Suprapubic skin (tissue), 4 donors: ENCODE measurements at regions not wholly inside any gene's neighbourhood (a gene's known extent, or its start where the extent isn't known, plus 50 kb on each side); places are given as distances from the start of the nearest gene placed in this dataset.

ENCODE experiments used
- EP300 ChIP-seq: sonication (generic); formaldehyde crosslinking; IDR thresholded peaks from one replicate; pipeline ENCODE4 v1.6.1; 2017; ENCODE audit warnings: antibody characterized with exemption
- POLR2A ChIP-seq, 2 donors: fragments of 450-650 bp; IDR thresholded peaks; one replicate each; pipeline ENCODE4 v1.6.1; 2017; ENCODE audit warnings: antibody characterized with exemption in 2 of 2, mild to moderate bottlenecking in 2 of 2, moderate library complexity in 2 of 2
- POLR2AphosphoS5 ChIP-seq, 3 donors: sonication (generic); formaldehyde crosslinking; IDR thresholded peaks; one replicate each; pipeline ENCODE4 v1.6.1; 2017; ENCODE audit warnings: antibody characterized with exemption in 3 of 3
- TF ChIP-seq, protein P1 (sequence below), 2 donors: fragments of 200-600 bp in 1 of 2; fragments of 450-650 bp in 1 of 2; sonication (generic) in 1 of 2; IDR thresholded peaks; one replicate each; pipeline ENCODE4 v1.5.1; 2016 to 2019; ENCODE audit warnings: antibody characterized with exemption in 2 of 2, mild to moderate bottlenecking in 1 of 2, moderate library complexity in 1 of 2

- no peak for TF ChIP-seq EP300
- TF ChIP-seq, protein P1, sequence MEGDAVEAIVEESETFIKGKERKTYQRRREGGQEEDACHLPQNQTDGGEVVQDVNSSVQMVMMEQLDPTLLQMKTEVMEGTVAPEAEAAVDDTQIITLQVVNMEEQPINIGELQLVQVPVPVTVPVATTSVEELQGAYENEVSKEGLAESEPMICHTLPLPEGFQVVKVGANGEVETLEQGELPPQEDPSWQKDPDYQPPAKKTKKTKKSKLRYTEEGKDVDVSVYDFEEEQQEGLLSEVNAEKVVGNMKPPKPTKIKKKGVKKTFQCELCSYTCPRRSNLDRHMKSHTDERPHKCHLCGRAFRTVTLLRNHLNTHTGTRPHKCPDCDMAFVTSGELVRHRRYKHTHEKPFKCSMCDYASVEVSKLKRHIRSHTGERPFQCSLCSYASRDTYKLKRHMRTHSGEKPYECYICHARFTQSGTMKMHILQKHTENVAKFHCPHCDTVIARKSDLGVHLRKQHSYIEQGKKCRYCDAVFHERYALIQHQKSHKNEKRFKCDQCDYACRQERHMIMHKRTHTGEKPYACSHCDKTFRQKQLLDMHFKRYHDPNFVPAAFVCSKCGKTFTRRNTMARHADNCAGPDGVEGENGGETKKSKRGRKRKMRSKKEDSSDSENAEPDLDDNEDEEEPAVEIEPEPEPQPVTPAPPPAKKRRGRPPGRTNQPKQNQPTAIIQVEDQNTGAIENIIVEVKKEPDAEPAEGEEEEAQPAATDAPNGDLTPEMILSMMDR (IDR thresholded peaks at IDR 0.05) = no peak
- peak in 2 of 3 donors; percentile 62 to 66 for TF ChIP-seq POLR2AphosphoS5 (IDR thresholded peaks at IDR 0.05)
- TF ChIP-seq POLR2A (IDR thresholded peaks at IDR 0.05) = no peak
These were observed 63.5 kb upstream of the MYCBP2 start for GRCh38 chr13:77390391-77390790.
